Activated effector memory CD4-positive, alpha-beta T cell treated with anti-CD3 and anti-CD28 coated beads, Interleukin-2, amount 50 U/mL, for 16 hours (primary cell): ENCODE measurements at regions not wholly inside any gene's neighbourhood (a gene's known extent, or its start where the extent isn't known, plus 50 kb on each side); places are given as distances from the start of the nearest gene placed in this dataset.
"Not testable (repeated sequence)": the region's sequence is repeated elsewhere in the genome, so short reads cannot be mapped to it uniquely, and the experiment has no call there.

Source experiments
- DNase-seq: peaks from one replicate; pipeline ENCODE4 v3.0.0-alpha.2; 2020

DNA sequence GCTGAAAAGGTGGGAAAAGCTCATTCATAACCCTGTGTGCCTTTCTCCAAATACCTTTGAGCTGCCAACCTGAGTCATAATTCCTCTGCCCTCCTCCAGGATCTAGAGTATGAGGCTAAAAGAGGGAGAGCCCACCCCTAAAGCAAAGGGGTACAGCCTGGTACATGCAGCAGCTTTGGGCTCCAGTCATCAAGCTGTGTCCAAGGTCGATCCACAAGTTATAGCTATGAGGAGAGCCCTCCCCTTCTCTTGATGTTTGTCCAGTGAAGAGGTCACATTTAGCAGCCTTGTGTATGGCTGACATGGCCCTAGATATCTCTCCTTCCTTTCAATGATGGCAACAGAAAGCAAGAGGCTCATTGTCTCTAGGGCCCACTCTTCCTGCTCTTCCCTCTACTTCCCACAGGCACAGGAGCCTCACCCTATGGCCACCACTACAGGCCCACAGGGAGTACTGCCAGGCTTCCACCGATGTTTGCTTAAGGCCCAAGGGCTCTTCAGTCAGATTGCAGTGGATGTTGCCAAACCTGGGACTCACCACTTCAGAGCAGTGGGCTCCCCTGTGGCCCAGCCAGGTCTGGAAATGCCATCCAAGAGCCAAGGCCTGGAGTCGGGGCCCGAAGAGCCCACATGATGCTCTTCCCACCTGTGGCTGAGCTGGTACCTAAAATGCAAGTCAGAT, 176.8 kb downstream of the CD83 start:
- no peak for DNase-seq

DNA sequence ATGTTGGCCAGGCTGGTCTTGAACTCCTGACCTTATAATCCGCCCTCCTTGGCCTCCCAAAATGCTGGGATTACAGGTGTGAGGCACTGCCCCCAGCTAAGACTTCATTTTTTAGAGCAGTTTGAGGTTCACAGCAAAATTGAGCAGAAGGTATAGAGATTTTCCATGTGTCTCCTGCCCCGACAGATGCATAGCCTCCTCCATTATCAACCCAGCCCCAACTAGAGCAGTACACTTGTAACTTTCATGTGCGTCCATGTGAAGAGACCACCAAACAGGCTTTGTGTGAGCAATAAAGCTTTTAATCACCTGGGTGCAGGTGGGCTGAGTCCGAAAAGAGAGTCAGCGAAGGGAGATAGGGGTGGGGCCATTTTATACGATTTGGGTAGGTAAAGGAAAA, 179.1 kb downstream of the CD83 start:
- DNase-seq: not testable (repeated sequence)

DNA sequence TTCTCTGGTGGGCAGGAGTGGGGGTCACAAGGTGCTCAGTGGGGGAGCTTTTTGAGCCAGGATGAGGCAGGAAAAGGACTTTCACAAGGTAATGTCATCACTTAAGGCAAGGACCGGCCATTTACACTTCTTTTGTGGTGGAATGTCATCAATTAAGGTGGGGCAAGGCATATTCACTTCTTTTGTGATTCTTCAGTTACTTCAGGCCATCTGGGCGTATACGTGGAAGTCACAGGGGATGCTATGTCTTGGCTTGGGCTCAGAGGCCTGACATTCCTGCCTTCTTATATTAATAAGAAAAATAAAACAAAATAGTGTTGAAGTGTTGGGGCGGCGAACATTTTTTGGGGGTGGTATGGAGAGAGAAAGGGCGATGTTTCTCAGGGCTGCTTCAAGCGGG, 179.5 kb downstream of the CD83 start:
- not testable (repeated sequence) for DNase-seq

GRCh38 chr6:14300189-14300588, 182.6 kb downstream of the CD83 start:
- not testable (repeated sequence) for DNase-seq

DNA sequence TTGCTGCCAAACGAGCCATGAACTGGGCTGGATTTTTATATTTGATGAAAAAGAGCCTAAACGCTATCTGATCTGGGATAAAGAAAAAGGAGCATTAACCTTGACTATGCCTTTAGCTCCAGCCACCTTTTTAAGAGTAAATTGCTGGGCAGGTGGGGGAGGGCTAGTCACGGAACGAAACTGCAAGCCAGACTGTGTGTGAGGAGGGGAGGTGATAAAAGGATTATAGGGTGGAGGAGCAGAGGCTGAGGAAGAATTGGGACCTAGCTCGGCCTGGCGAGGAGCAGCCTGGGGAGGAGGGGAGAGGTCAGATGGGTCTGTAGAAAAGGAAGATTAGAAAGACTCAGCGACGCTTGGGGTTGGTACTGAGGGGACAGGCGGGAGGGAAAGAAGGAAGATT, 183.1 kb downstream of the CD83 start:
- DNase-seq: not testable (repeated sequence)

GRCh38 chr6:14301477-14301876, 183.9 kb downstream of the CD83 start:
- DNase-seq: not testable (repeated sequence)

GRCh38 chr6:14305131-14305530, 187.6 kb downstream of the CD83 start:
- DNase-seq: no peak

GRCh38 chr6:14305624-14306023, 188.1 kb downstream of the CD83 start:
- DNase-seq: no peak

DNA sequence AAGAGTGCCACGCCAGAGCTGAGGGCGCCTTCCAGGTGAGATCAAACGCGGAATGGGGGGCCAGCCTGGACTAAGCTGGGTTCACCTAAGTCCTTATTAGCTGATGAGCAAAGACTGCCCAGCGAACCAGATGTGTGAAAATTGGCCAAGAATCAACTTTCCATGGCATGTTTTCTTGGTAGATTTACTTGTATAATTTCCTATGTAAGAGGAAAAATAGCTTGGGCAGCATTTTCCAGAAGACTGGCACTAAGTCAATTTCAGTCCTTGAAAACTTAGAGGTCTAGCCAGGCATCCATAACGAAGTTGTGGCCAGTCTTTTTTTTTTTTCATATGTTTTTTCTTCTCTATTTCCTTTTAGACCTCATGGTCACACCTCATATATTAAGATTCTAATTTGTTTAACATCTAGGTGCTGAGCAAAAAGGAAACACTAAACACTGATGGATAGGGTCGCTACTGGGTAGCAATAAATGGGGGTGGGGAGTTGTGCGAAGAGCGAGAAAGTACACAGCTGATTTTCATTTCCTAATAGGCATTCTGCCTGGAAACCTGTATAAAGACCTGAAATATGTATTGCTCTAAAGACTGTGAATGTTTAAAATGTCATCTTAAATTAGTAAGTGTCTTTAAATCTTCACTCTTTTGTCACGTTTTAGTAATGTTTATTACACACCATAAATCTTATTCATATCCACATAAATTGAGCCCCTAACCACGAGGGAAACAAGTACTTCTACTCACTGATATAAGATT, 188.8 kb downstream of the CD83 start:
- no peak for DNase-seq

- no peak for DNase-seq
Measured at GRCh38 chr6:14309516-14309915, 191.9 kb downstream of the CD83 start.

DNA sequence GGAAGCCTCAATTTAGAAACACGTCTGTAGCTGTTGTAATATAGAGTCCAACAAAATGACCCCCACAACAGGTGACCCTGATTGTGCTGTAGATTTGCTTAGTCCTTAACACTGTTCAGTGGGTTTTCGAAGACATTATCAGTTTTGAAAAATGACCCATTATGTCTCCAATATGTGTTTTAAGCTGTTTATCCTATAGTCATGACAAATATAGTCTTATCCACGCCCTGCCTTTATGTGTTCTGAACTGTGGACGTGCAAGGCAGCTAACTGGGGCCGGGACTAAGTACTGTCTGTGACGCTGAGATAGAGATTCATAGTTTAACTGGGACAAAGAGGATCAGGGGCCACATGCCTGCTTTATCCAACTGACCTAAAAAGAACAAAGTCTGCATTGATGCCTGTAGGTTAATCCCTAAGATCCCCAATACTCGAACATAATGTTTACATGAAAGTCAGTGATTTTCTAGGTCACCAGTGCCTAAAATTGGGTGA, 192.4 kb downstream of the CD83 start:
- DNase-seq: no peak

DNA sequence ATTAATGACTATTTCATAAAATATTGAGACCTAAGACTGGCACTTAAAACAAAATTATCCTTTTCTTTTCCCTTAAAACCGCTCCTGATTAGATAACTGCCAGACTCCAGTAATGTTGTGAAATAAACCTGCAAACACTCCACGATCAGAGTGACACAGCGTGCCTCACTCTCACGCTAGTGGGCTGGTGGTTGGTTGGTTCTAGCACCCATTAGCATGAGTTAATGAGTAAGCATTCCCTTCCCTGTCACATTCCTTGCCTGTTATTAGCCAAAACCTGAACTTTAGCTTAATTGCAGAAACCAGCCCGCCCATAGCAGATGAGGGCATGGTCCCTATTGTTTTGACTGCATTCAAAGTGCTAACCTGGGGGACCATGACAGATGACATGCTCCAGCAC, 193.4 kb downstream of the CD83 start:
- no peak for DNase-seq

DNA sequence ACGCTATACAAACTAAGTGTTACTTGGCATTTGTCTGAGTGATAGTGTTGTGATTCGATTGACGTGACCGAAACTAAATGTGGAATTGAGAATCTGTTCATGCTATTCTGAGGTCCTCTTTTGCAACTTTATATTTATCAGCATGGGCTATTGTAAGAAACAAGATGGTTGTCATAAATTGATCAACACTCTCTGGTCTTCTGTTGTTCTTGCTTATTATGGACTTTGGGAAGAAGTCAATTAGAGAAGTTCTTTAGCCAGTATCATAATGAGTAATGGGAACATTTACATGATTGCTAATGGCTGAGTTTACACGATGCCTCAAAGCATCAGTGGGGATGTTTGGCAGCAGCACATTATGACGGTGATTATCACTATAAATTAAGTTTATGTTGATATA, 195.0 kb downstream of the CD83 start:
- DNase-seq: no peak

DNA sequence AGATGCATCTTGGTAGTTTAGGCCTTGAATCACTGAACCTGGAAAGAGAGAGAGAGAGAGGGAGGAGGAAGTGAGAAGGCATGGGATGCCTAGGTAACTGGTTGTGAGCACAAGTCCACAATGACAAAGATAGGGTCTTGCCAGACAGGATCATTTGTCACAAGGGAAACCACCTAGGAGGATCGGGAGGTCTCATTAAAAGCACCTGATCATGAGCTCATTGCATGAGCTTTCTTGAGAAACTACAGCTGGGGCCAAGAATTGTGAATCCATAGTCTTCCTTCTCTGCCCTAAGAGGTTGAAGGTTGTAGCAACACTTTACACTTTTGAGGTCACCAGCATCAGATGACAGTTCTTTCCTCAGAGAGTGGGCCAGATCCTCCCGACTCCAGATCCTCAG, 195.7 kb downstream of the CD83 start:
- DNase-seq: no peak

GRCh38 chr6:14315353-14315752, 197.8 kb downstream of the CD83 start:
- DNase-seq: no peak

GRCh38 chr6:14316651-14317386, 199.2 kb downstream of the CD83 start:
- DNase-seq: no peak

GRCh38 chr6:14317387-14317970, 199.9 kb downstream of the CD83 start:
- no peak for DNase-seq

GRCh38 chr6:14320332-14320731, 202.8 kb downstream of the CD83 start:
- no peak for DNase-seq

- DNase-seq: no peak
Measured at GRCh38 chr6:14321992-14322772, 204.6 kb downstream of the CD83 start.

DNA sequence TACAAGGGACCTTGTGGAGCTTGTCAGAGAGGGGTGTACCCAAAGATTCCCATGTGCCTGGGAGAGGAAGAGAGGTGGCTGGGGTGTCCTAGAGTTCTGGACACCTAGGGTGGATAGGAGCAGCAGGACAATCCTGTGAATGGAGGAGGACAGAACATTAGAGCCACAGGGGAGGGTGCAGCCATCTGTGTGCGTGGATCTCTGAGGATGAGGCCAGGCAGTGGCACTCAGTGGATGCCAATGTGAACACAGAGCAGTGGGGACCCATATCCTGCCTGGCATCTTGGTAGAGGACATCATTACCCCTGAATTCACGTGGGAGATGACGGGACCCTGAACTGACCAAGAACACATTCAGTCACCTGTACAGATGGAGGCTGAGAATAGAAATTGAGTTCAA, 205.3 kb downstream of the CD83 start:
- DNase-seq: no peak

- no peak for DNase-seq
Measured at GRCh38 chr6:14326774-14327173, 209.2 kb downstream of the CD83 start.

GRCh38 chr6:14328163-14328562, 210.6 kb downstream of the CD83 start:
- no peak for DNase-seq
